Subcutaneous abdominal adipose tissue (tissue), 5 donors: ENCODE measurements at regions not wholly inside any gene's neighbourhood (a gene's known extent, or its start where the extent isn't known, plus 50 kb on each side); places are given as distances from the start of the nearest gene placed in this dataset.

Experiments
- H3K27ac ChIP-seq: one replicate; pipeline ENCODE4 v1.7.0; 2013; ENCODE audit warnings: low read depth, mild to moderate bottlenecking, inconsistent platforms, low read length, moderate library complexity
- H3K27me3 ChIP-seq, 5 donors: one replicate each; pipeline ENCODE4 v1.7.0; 2013; ENCODE audit warnings: low read length in 5 of 5, inconsistent platforms in 1 of 5; ENCODE audit not compliant: control insufficient read depth in 5 of 5, insufficient read depth in 4 of 5
- H3K36me3 ChIP-seq, 5 donors: one replicate each; pipeline ENCODE4 v1.7.0; 2013; ENCODE audit warnings: low read length in 5 of 5; ENCODE audit not compliant: control insufficient read depth in 5 of 5, insufficient read depth in 5 of 5
- H3K4me1 ChIP-seq, 5 donors: one replicate each; pipeline ENCODE4 v1.7.0; 2013; ENCODE audit warnings: low read length in 5 of 5, mild to moderate bottlenecking in 3 of 5, moderate library complexity in 1 of 5; ENCODE audit not compliant: control insufficient read depth in 5 of 5, insufficient read depth in 5 of 5
- H3K4me3 ChIP-seq, 5 donors: one replicate each; pipeline ENCODE4 v1.7.0; 2013; ENCODE audit warnings: low read length in 5 of 5, low read depth in 1 of 5
- H3K9ac ChIP-seq, 5 donors: one replicate each; pipeline ENCODE4 v1.7.0; 2013; ENCODE audit warnings: low read length in 5 of 5, mild to moderate bottlenecking in 4 of 5, moderate library complexity in 3 of 5
- H3K9me3 ChIP-seq, 5 donors: one replicate each; pipeline ENCODE4 v1.7.0; 2013; ENCODE audit warnings: low read length in 5 of 5; ENCODE audit not compliant: control insufficient read depth in 5 of 5
- donor health status: healthy.
- donor health status: healthy.
- donor health status: healthy.
- donor health status: healthy.
- donor health status: healthy.

DNA sequence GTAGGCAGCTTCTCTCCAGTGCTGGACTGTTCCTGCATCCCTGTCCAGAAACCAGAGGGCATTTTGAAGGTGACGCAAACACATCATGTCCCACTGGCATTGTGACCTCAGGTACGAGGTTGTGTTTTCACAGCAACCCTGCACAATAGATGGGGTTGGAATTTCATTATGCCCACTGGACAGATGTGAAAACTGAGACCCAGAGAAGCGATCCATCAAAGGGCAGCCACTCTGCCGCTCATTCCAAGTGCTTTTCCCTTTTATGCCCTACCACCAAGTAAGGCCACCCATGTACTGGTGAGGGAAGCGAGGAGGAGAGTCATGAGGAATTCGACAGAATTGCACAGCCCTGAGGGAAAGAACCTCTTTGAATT, 63.3 kb downstream of the CALML3 start:
- no peak overlapping the region for H3K9ac ChIP-seq
- no peak overlapping the region for H3K27ac ChIP-seq
- H3K27me3 ChIP-seq = peaks cover 0 to 5% (median 0%) of the 10 kb centered on the region in 5 donors
- no peaks in the 10 kb centered on the region for H3K9me3 ChIP-seq
- peaks cover 0 to 46% (median 10%) of the 10 kb centered on the region in 5 donors for H3K4me1 ChIP-seq
- H3K36me3 ChIP-seq = no peaks in the 10 kb centered on the region
- H3K4me3 ChIP-seq = no peak overlapping the region

DNA sequence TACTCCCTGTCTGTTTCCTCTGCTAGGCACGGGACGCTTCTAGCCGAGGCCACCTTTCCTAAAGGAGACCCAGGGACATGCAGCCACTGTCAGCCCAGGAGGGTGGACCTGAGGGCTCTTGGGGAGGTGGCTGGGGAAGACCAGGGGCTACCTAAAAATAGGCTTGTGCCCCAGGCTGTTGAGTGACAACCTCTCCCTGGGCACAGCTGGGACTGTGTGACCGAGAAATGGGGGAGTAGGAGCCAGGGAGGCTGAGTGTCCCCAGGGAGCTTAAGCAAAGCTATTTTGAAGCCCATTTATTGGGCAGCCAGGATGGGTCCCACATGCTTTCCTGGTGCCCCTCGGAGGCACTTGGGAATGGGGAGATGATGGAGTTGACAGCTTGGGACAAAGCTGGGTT, 63.8 kb downstream of the CALML3 start:
- Histone ChIP-seq H3K27ac (no peak overlapping the region), H3K4me3 (no peak overlapping the region), H3K27me3 (peaks cover 0 to 5% (median 0%) of the 10 kb centered on the region in 5 donors), H3K36me3 (no peaks in the 10 kb centered on the region), H3K4me1 (peaks cover 0 to 42% (median 8%) of the 10 kb centered on the region in 5 donors), H3K9ac (no peak overlapping the region), H3K9me3 (no peaks in the 10 kb centered on the region)
